ENCODE measurements at regions not wholly inside any gene's neighbourhood (a gene's known extent, or its start where the extent isn't known, plus 50 kb on each side); places are given as distances from the start of the nearest gene placed in this dataset.

GRCh38 chr2:78315368-78315767, 710.1 kb upstream of the REG3G start:
- TF ChIP-seq CTCF (IDR thresholded peaks at IDR 0.05), result no peak
- Mint-ChIP-seq H3K4me1 (ENCODE audit: low read depth) (no peaks in the 10 kb centered on the region), H3K36me3 (ENCODE audit: low read depth) (no peaks in the 10 kb centered on the region), H3K27me3 (ENCODE audit: insufficient read depth) (no peaks in the 10 kb centered on the region), H3K27ac (no peak overlapping the region), H3K9me3 (peaks cover 34% of the 10 kb centered on the region), H3K4me3 (no peak overlapping the region)
- DNase-seq, result no peak

GRCh38 chr2:78318275-78318674, 707.2 kb upstream of the REG3G start:
- H3K36me3 Mint-ChIP-seq (ENCODE audit: low read depth), result no peaks in the 10 kb centered on the region
- H3K27ac Mint-ChIP-seq, result no peak overlapping the region
- peaks cover 28% of the 10 kb centered on the region for H3K9me3 Mint-ChIP-seq
- no peaks in the 10 kb centered on the region for H3K4me1 Mint-ChIP-seq (ENCODE audit: low read depth)
- TF ChIP-seq CTCF (IDR thresholded peaks at IDR 0.05), result no peak
- no peak overlapping the region for H3K4me3 Mint-ChIP-seq
- H3K27me3 Mint-ChIP-seq (ENCODE audit: insufficient read depth), result no peaks in the 10 kb centered on the region
- no peak for DNase-seq

- DNase-seq, result no peak
- no peak overlapping the region for H3K27ac Mint-ChIP-seq
- H3K36me3 Mint-ChIP-seq (ENCODE audit: low read depth), result no peaks in the 10 kb centered on the region
- H3K4me1 Mint-ChIP-seq (ENCODE audit: low read depth), result no peaks in the 10 kb centered on the region
- H3K27me3 Mint-ChIP-seq (ENCODE audit: insufficient read depth), result no peaks in the 10 kb centered on the region
- H3K4me3 Mint-ChIP-seq, result no peak overlapping the region
- no peak for TF ChIP-seq CTCF (IDR thresholded peaks at IDR 0.05)
- peaks cover 15% of the 10 kb centered on the region for H3K9me3 Mint-ChIP-seq
These were observed 695.3 kb upstream of the REG3G start for GRCh38 chr2:78330193-78330592.

GRCh38 chr2:78351208-78351607, 674.3 kb upstream of the REG3G start:
- DNase-seq, result no peak
- Mint-ChIP-seq H3K36me3 (ENCODE audit: low read depth) (peaks cover under 1% of the 10 kb centered on the region; the same call in 1 of the 2 replicates), H3K27ac (no peak overlapping the region), H3K27me3 (ENCODE audit: insufficient read depth) (no peaks in the 10 kb centered on the region), H3K4me3 (no peak overlapping the region), H3K9me3 (peaks cover 26% of the 10 kb centered on the region), H3K4me1 (ENCODE audit: low read depth) (no peaks in the 10 kb centered on the region)
- TF ChIP-seq CTCF (IDR thresholded peaks at IDR 0.05), result peak; percentile 51; the same call in 1 of the 2 replicates

- peaks cover 31% of the 10 kb centered on the region for H3K9me3 Mint-ChIP-seq
These were observed 672.3 kb upstream of the REG3G start for GRCh38 chr2:78353168-78353567.

More at GRCh38 chr2:78353168-78353567, 672.3 kb upstream of the REG3G start:
- Mint-ChIP-seq H3K36me3 (ENCODE audit: low read depth) (no peaks in the 10 kb centered on the region), H3K27me3 (ENCODE audit: insufficient read depth) (no peaks in the 10 kb centered on the region), H3K4me3 (no peak overlapping the region), H3K4me1 (ENCODE audit: low read depth) (no peaks in the 10 kb centered on the region), H3K27ac (no peak overlapping the region)
- no peak for TF ChIP-seq CTCF (IDR thresholded peaks at IDR 0.05)
- no peak for DNase-seq

Measured in HFFc6 (cell line).